GM12878 (cell line): ENCODE measurements at regions not wholly inside any gene's neighbourhood (a gene's known extent, or its start where the extent isn't known, plus 50 kb on each side); places are given as distances from the start of the nearest gene placed in this dataset.
A peak's percentile ranks its signal among the peaks of the same experiment; 100 is the strongest.

Experiments used
- ASH2L ChIP-seq: fragments of 300-600, 200-600 bp; sonication (generic); IDR thresholded peaks from 2 replicates; pipeline ENCODE4 v1.6.1; 2017; ENCODE audit warnings: low read depth, mild to moderate bottlenecking, borderline replicate concordance
- BACH1 ChIP-seq: fragments of 450-650 bp; IDR thresholded peaks from 2 replicates; pipeline ENCODE4 v1.6.1; 2017; ENCODE audit warnings: mild to moderate bottlenecking, borderline replicate concordance
- BHLHE40 ChIP-seq, 2 experiments: fragments of 450-650 bp in 1 of 2; IDR thresholded peaks; 2 replicates each; pipeline ENCODE4 v1.6.1; 2011 to 2017; ENCODE audit warnings: low read depth in 2 of 2, borderline replicate concordance in 1 of 2, improper control_type of control experiment in 1 of 2, low read length in 1 of 2, mild to moderate bottlenecking in 1 of 2
- EGR1 ChIP-seq, 2 experiments: IDR thresholded peaks; 1 replicate in 1 of 2; 2 replicates in 1 of 2; pipeline ENCODE4 v1.6.1; 2011 to 2012; ENCODE audit warnings: low read depth in 2 of 2, low read length in 2 of 2, borderline replicate concordance in 1 of 2, mild to moderate bottlenecking in 1 of 2, moderate library complexity in 1 of 2
- ETV6 ChIP-seq, 2 experiments: fragments of 450-650 bp in 1 of 2; IDR thresholded peaks in 1 of 2; conservative IDR thresholded peaks in 1 of 2; 2 replicates each; pipeline ENCODE4 v1.6.1; 2014; ENCODE audit warnings: antibody characterized with exemption in 1 of 2, borderline replicate concordance in 1 of 2, low read depth in 1 of 2, mild to moderate bottlenecking in 1 of 2, moderate library complexity in 1 of 2
- FOS ChIP-seq: IDR thresholded peaks from 3 replicates; pipeline ENCODE4 v1.6.1; 2011; ENCODE audit warnings: borderline replicate concordance; ENCODE audit not compliant: insufficient read length; ENCODE audit errors: extremely low read depth
- HCFC1 ChIP-seq: fragments of 150-350 bp; IDR thresholded peaks from 2 replicates; pipeline ENCODE4 v1.6.1; 2014; ENCODE audit warnings: low read length
- HDAC6 ChIP-seq: fragments of 200-600 bp; sonication (generic); IDR thresholded peaks from one replicate; pipeline ENCODE4 v1.8.0; 2017; ENCODE audit warnings: antibody characterized with exemption; ENCODE audit not compliant: unreplicated experiment
- MEF2A ChIP-seq: IDR thresholded peaks from 2 replicates; pipeline ENCODE4 v1.6.1; 2011; ENCODE audit warnings: low read depth, mild to moderate bottlenecking, low read length, moderate library complexity; ENCODE audit not compliant: insufficient read depth
- MEF2B ChIP-seq: fragments of 450-650 bp; IDR thresholded peaks from 2 replicates; pipeline ENCODE4 v1.6.1; 2018; ENCODE audit warnings: mild to moderate bottlenecking, moderate library complexity; ENCODE audit not compliant: partially characterized antibody, poor library complexity, severe bottlenecking
- MTA2 ChIP-seq: fragments of 450-650 bp; IDR thresholded peaks from 2 replicates; pipeline ENCODE4 v1.6.1; 2016; ENCODE audit warnings: low read depth, mild to moderate bottlenecking, moderate library complexity
- MTA3 ChIP-seq: IDR thresholded peaks from 2 replicates; pipeline ENCODE4 v1.6.1; 2012; ENCODE audit warnings: low read length, inconsistent platforms, borderline replicate concordance
- NR2C1 ChIP-seq: fragments of 450-650 bp; IDR thresholded peaks from 2 replicates; pipeline ENCODE4 v1.6.1; 2017; ENCODE audit warnings: antibody characterized with exemption, mild to moderate bottlenecking, moderate library complexity
- NR2F1 ChIP-seq: fragments of 450-650 bp; conservative IDR thresholded peaks from 2 replicates; pipeline ENCODE4 v1.6.1; 2017; ENCODE audit warnings: mild to moderate bottlenecking
- RFX5 ChIP-seq: IDR thresholded peaks from 2 replicates; pipeline ENCODE4 v1.6.1; 2011; ENCODE audit warnings: low read depth, low read length, improper control_type of control experiment
- SIX5 ChIP-seq: IDR thresholded peaks from 2 replicates; pipeline ENCODE4 v1.6.1; 2011; ENCODE audit warnings: mild to moderate bottlenecking, low read depth, low read length, moderate library complexity; ENCODE audit not compliant: severe bottlenecking
- SMAD5 ChIP-seq: IDR thresholded peaks from 2 replicates; pipeline ENCODE4 v1.6.1; 2016; ENCODE audit warnings: antibody characterized with exemption, low read depth
- SREBF2 ChIP-seq: IDR thresholded peaks from 2 replicates; pipeline ENCODE4 v1.6.1; 2012; ENCODE audit warnings: mild to moderate bottlenecking, low read length
- STAT3 ChIP-seq: IDR thresholded peaks from 2 replicates; pipeline ENCODE4 v1.6.1; 2011; ENCODE audit warnings: low read depth, low read length, improper control_type of control experiment
- SUPT20H ChIP-seq: IDR thresholded peaks from 2 replicates; pipeline ENCODE4 v1.6.1; 2011; ENCODE audit warnings: low read depth, mild to moderate bottlenecking, low read length, moderate library complexity, borderline replicate concordance; ENCODE audit not compliant: control insufficient read depth
- YY1 ChIP-seq: IDR thresholded peaks from 2 replicates; pipeline ENCODE4 v1.6.1; 2011; ENCODE audit warnings: low read depth, mild to moderate bottlenecking, low read length
- ZNF207 ChIP-seq: fragments of 450-650 bp; IDR thresholded peaks from 2 replicates; pipeline ENCODE4 v1.6.1; 2014; ENCODE audit warnings: antibody characterized with exemption, mild to moderate bottlenecking, borderline replicate concordance
- TF ChIP-seq, protein P1 (sequence below): fragments of 450-650 bp; formaldehyde crosslinking; IDR thresholded peaks from 2 replicates; pipeline ENCODE4 v1.4.0; 2022; ENCODE audit warnings: mild to moderate bottlenecking, moderate library complexity
- TF ChIP-seq, protein P2 (sequence below): fragments of 450-650 bp; IDR thresholded peaks from 2 replicates; pipeline ENCODE4 v1.6.1; 2018; ENCODE audit warnings: mild to moderate bottlenecking, low read depth, moderate library complexity; ENCODE audit not compliant: partially characterized antibody

DNA sequence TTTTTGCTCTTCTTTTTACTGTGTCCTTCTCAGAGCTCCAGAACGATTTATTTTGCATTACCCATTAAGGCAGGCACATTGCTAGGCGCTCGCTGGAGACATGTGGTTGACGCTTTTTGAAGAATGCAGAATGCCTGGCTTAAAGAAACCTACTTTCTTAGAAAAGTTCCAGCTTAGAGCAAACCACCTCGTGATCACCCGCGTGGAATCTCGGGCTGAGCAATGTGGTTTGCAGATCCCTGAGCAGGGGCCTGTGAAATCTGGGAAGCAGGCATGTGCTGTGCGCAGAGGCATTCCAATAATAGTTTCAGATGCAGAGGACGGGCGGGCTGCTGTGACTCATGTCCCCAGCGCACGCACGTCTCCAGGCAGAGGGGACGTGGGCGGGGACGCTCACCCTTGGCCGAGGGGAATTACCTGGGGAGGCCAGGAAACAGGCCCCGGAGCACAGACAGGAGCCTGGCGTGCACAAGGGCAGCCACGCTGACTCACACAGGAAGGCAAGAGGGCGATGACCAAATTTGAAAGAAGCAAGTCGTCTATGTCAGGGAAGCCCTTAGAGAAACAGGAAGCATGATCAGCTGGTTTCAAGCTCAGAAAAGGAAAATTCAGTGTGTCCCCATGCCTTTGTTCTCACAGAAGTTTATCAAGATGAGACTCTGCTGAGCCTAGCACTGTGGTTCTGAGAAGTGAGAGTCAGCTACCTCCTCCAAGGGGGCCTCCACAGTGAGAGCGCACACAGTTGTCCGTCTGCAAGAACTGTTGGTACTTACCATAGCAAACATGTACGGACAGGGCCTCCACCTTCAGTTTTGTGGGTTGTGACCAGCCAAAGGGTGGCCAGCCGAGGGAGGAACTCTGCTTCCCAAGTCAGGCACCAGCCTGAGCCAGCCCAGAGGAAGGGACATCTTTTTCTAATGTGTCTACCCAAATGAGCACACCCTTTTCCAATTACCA, 218.6 kb downstream of the PIK3R1 start (continued):
- peak; percentile 89; the same call in 1 of the 2 replicates for TF ChIP-seq MTA3
- TF ChIP-seq NR2C1 = 0 out of 2 replicates have a peak, but pooled peaks have one; percentile 21
- TF ChIP-seq, protein P1, sequence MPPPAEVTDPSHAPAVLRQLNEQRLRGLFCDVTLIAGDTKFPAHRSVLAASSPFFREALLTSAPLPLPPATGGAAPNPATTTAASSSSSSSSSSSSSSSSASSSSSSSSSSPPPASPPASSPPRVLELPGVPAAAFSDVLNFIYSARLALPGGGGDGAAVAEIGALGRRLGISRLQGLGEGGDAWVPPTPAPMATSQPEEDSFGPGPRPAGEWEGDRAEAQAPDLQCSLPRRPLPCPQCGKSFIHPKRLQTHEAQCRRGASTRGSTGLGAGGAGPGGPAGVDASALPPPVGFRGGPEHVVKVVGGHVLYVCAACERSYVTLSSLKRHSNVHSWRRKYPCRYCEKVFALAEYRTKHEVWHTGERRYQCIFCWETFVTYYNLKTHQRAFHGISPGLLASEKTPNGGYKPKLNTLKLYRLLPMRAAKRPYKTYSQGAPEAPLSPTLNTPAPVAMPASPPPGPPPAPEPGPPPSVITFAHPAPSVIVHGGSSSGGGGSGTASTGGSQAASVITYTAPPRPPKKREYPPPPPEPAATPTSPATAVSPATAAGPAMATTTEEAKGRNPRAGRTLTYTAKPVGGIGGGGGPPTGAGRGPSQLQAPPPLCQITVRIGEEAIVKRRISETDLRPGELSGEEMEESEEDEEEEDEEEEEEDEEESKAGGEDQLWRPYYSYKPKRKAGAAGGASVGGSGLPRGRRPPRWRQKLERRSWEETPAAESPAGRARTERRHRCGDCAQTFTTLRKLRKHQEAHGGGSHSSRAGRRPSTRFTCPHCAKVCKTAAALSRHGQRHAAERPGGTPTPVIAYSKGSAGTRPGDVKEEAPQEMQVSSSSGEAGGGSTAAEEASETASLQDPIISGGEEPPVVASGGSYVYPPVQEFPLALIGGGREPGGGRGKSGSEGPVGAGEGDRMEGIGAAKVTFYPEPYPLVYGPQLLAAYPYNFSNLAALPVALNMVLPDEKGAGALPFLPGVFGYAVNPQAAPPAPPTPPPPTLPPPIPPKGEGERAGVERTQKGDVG = no peak
- no peak for TF ChIP-seq HCFC1
- peak; percentile 88 for TF ChIP-seq NR2F1
- peak; percentile 71; the same call in 1 of the 2 replicates for TF ChIP-seq MTA2
- peak; percentile 61 for TF ChIP-seq RFX5
- TF ChIP-seq ETV6 (conservative IDR thresholded peaks at IDR 0.05 in 1 of 2, IDR thresholded peaks at IDR 0.05 in 1 of 2; ENCODE audit: borderline replicate concordance in 1 of 2, low read depth in 1 of 2) = peak in 1 of 2 experiments; percentile 99; a peak in 2 of 4 replicates
- TF ChIP-seq BACH1 = peak; percentile 91; the same call in 1 of the 2 replicates
- peak; percentile 18; the same call in 1 of the 2 replicates for TF ChIP-seq ZNF207
- TF ChIP-seq YY1 = 0 out of 2 replicates have a peak, but pooled peaks have one; percentile 7
- peak; percentile 90 to 95 for TF ChIP-seq BHLHE40 (IDR thresholded peaks at IDR 0.05; ENCODE audit: borderline replicate concordance in 1 of 2, low read depth in 2 of 2, low read length in 1 of 2)
- no peak for TF ChIP-seq HDAC6
- peak; percentile 70; the same call in 1 of the 2 replicates for TF ChIP-seq ASH2L
- 0 out of 2 replicates have a peak, but pooled peaks have one; percentile 58 for TF ChIP-seq STAT3
- no peak for TF ChIP-seq SIX5
- TF ChIP-seq SUPT20H = no peak
- TF ChIP-seq MEF2B = peak; percentile 90
- no peak for TF ChIP-seq SREBF2
- TF ChIP-seq FOS = no peak
- TF ChIP-seq EGR1 (IDR thresholded peaks at IDR 0.05; ENCODE audit: borderline replicate concordance in 1 of 2, low read depth in 2 of 2, low read length in 2 of 2) = peak; percentile 48 to 98
- peak; percentile 80 for TF ChIP-seq MEF2A
- no peak for TF ChIP-seq SMAD5
- TF ChIP-seq, protein P2, sequence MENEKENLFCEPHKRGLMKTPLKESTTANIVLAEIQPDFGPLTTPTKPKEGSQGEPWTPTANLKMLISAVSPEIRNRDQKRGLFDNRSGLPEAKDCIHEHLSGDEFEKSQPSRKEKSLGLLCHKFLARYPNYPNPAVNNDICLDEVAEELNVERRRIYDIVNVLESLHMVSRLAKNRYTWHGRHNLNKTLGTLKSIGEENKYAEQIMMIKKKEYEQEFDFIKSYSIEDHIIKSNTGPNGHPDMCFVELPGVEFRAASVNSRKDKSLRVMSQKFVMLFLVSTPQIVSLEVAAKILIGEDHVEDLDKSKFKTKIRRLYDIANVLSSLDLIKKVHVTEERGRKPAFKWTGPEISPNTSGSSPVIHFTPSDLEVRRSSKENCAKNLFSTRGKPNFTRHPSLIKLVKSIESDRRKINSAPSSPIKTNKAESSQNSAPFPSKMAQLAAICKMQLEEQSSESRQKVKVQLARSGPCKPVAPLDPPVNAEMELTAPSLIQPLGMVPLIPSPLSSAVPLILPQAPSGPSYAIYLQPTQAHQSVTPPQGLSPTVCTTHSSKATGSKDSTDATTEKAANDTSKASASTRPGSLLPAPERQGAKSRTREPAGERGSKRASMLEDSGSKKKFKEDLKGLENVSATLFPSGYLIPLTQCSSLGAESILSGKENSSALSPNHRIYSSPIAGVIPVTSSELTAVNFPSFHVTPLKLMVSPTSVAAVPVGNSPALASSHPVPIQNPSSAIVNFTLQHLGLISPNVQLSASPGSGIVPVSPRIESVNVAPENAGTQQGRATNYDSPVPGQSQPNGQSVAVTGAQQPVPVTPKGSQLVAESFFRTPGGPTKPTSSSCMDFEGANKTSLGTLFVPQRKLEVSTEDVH = no peak
